Testis (tissue), 2 donors: ENCODE measurements at regions not wholly inside any gene's neighbourhood (a gene's known extent, or its start where the extent isn't known, plus 50 kb on each side); places are given as distances from the start of the nearest gene placed in this dataset.

Experiments used
- DNase-seq: peaks from one replicate; pipeline ENCODE4 v3.0.0-alpha.2; 2019
- H3K27ac ChIP-seq, 2 donors: fragments of 200-600 bp; sonication (generic); one replicate each; pipeline ENCODE4 v1.5.1; 2019
- H3K27me3 ChIP-seq: fragments of 200-600 bp; sonication (generic); one replicate; pipeline ENCODE4 v1.5.1; 2019
- H3K36me3 ChIP-seq: fragments of 200-600 bp; sonication (generic); one replicate; pipeline ENCODE4 v1.5.1; 2017; ENCODE audit warnings: low read depth; ENCODE audit errors: missing control alignments
- H3K4me1 ChIP-seq: fragments of 200-600 bp; sonication (generic); one replicate; pipeline ENCODE4 v1.5.1; 2019
- H3K4me3 ChIP-seq, 2 donors: fragments of 200-600 bp; sonication (generic); one replicate each; pipeline ENCODE4 v1.5.1; 2017 to 2019
- H3K9me3 ChIP-seq: fragments of 200-600 bp; sonication (generic); one replicate; pipeline ENCODE4 v1.5.1; 2017
- CTCF ChIP-seq, 3 experiments: fragments of 450-650 bp in 2 of 3; fragments of 200-600 bp in 1 of 3; sonication (generic) in 1 of 3; IDR thresholded peaks; one replicate each; pipeline ENCODE4 v1.5.1; 2016 to 2019; ENCODE audit warnings: antibody characterized with exemption in 3 of 3, mild to moderate bottlenecking in 2 of 3, moderate library complexity in 1 of 3
- POLR2A ChIP-seq: fragments of 450-650 bp; IDR thresholded peaks from one replicate; pipeline ENCODE4 v1.6.1; 2017; ENCODE audit warnings: antibody characterized with exemption, mild to moderate bottlenecking, moderate library complexity
- WGBS, 2 donors: methylation state at CpG; one replicate each; pipeline ENCODE4 v1.1.5; 2018; 5-methylcytosine and 5-hydroxymethylcytosine counted together
- intact Hi-C: fragments of 100-400 bp; cut with DNase I; formaldehyde crosslinking; loops from one replicate; pipeline ENCODE4 v1.15.1; 2023; ENCODE audit warnings: low total_unique reads

- H3K27ac ChIP-seq: no peak overlapping the region
- no peak overlapping the region for H3K4me3 ChIP-seq
- H3K36me3 ChIP-seq: no peaks in the 10 kb centered on the region
- H3K27me3 ChIP-seq: no peaks in the 10 kb centered on the region
- no peak for TF ChIP-seq POLR2A
- TF ChIP-seq CTCF (IDR thresholded peaks at IDR 0.05): no peak
- no peaks in the 10 kb centered on the region for H3K9me3 ChIP-seq
- intact Hi-C loops: no loop called here
- no peaks in the 10 kb centered on the region for H3K4me1 ChIP-seq
- DNase-seq: peak; percentile 39
- WGBS, 2 donors: 33 to 43% methylated on average over 1 of the region's 1 CpG
Measured at GRCh38 chr7:138285129-138285528, 174.9 kb upstream of the TRIM24 start.

- no peak for TF ChIP-seq POLR2A
- TF ChIP-seq CTCF (IDR thresholded peaks at IDR 0.05): no peak
- H3K27me3 ChIP-seq: no peaks in the 10 kb centered on the region
- intact Hi-C loops: no loop called here
Measured at GRCh38 chr7:138286846-138287245, 173.2 kb upstream of the TRIM24 start.

GRCh38 chr7:138287549-138287948 is 172.5 kb upstream of the TRIM24 start:
- Histone ChIP-seq H3K27me3 (no peaks in the 10 kb centered on the region), H3K27ac (no peak overlapping the region), H3K9me3 (no peaks in the 10 kb centered on the region), H3K36me3 (no peaks in the 10 kb centered on the region), H3K4me1 (no peaks in the 10 kb centered on the region), H3K4me3 (no peak overlapping the region)
- WGBS, 2 donors: 63 to 71% methylated on average over 2 of the region's 2 CpGs
- TF ChIP-seq CTCF (IDR thresholded peaks at IDR 0.05) (no peak), POLR2A (no peak)
- intact Hi-C loops: no loop called here
- no peak for DNase-seq

More at GRCh38 chr7:138286846-138287245, 173.2 kb upstream of the TRIM24 start:
- WGBS, 2 donors: 88 to 93% methylated on average over 3 of the region's 3 CpGs
- no peaks in the 10 kb centered on the region for H3K36me3 ChIP-seq
- no peak overlapping the region for H3K27ac ChIP-seq
- H3K9me3 ChIP-seq: no peaks in the 10 kb centered on the region
- no peak overlapping the region for H3K4me3 ChIP-seq
- H3K4me1 ChIP-seq: no peaks in the 10 kb centered on the region
- DNase-seq: no peak

GRCh38 chr7:138289082-138289481 is 171.0 kb upstream of the TRIM24 start:
- Histone ChIP-seq H3K9me3 (no peaks in the 10 kb centered on the region), H3K27ac (no peak overlapping the region), H3K4me3 (no peak overlapping the region), H3K27me3 (no peaks in the 10 kb centered on the region), H3K36me3 (no peaks in the 10 kb centered on the region), H3K4me1 (no peaks in the 10 kb centered on the region)
- TF ChIP-seq POLR2A (no peak), CTCF (IDR thresholded peaks at IDR 0.05) (no peak)
- no peak for DNase-seq
- intact Hi-C loops: no loop called here

GRCh38 chr7:138289864-138290263 is 170.2 kb upstream of the TRIM24 start:
- TF ChIP-seq POLR2A (no peak), CTCF (IDR thresholded peaks at IDR 0.05) (no peak)
- intact Hi-C loops: no loop called here
- no peaks in the 10 kb centered on the region for H3K4me1 ChIP-seq
- WGBS, 2 donors: 96 to 97% methylated on average over 2 of the region's 2 CpGs
- no peak overlapping the region for H3K27ac ChIP-seq
- H3K36me3 ChIP-seq: no peaks in the 10 kb centered on the region
- no peak overlapping the region for H3K4me3 ChIP-seq
- H3K9me3 ChIP-seq: no peaks in the 10 kb centered on the region
- H3K27me3 ChIP-seq: no peaks in the 10 kb centered on the region
- no peak for DNase-seq
